ENCODE measurements at regions not wholly inside any gene's neighbourhood (a gene's known extent, or its start where the extent isn't known, plus 50 kb on each side); places are given as distances from the start of the nearest gene placed in this dataset.

- no peak for TF ChIP-seq CTCF (conservative IDR thresholded peaks at IDR 0.05; ENCODE audit: low read depth in 2 of 2)
- TF ChIP-seq REST (IDR thresholded peaks at IDR 0.05; ENCODE audit: unreplicated experiment), result no peak
- no peak for TF ChIP-seq EZH2phosphoT487 (IDR thresholded peaks at IDR 0.05; ENCODE audit: unreplicated experiment)
- TF ChIP-seq POLR2AphosphoS5 (IDR thresholded peaks at IDR 0.05; ENCODE audit: low read depth), result no peak
- TF ChIP-seq ZNF331 (CRISPR knock-in tag; IDR thresholded peaks at IDR 0.05; ENCODE audit: low read depth), result no peak
- TF ChIP-seq JUNB (IDR thresholded peaks at IDR 0.05; ENCODE audit: unreplicated experiment), result no peak
- TF ChIP-seq EZH2 (IDR thresholded peaks at IDR 0.05; ENCODE audit: low read depth, unreplicated experiment), result no peak
Observed at GRCh38 chr4:144580430-144580829, 65.5 kb upstream of the HHIP start.
